ENCODE measurements at regions not wholly inside any gene's neighbourhood (a gene's known extent, or its start where the extent isn't known, plus 50 kb on each side); places are given as distances from the start of the nearest gene placed in this dataset.

- Histone ChIP-seq H3K27me3 (no peaks in the 10 kb centered on the region), H3K27ac (no peak overlapping the region), H3K36me3 (no peaks in the 10 kb centered on the region), H3K4me1 (no peaks in the 10 kb centered on the region), H3K4me2 (no peak overlapping the region), H2AFZ (replicated peaks) (no peak overlapping the region), H3K9ac (no peak overlapping the region), H4K20me1 (ENCODE audit: low read depth) (no peaks in the 10 kb centered on the region), H3K79me2 (ENCODE audit: low read depth) (no peaks in the 10 kb centered on the region), H3K9me3 (ENCODE audit: low read depth) (no peaks in the 10 kb centered on the region), H3K4me3 (no peak overlapping the region), H3F3A (ENCODE audit: low read depth) (no peaks in the 10 kb centered on the region)
- peaks cover 6% of the 10 kb centered on the region for H3K9me3 Mint-ChIP-seq
- peaks cover 5% of the 10 kb centered on the region for H3K27me3 Mint-ChIP-seq (ENCODE audit: insufficient read depth, low read depth)
- DNase-seq (ENCODE audit: low spot score), result no peak
- no peak overlapping the region for H3K4me3 Mint-ChIP-seq
- H3K27ac Mint-ChIP-seq, result no peak overlapping the region
- no peaks in the 10 kb centered on the region for H3K36me3 Mint-ChIP-seq
- TF ChIP-seq EZH2phosphoT487 (IDR thresholded peaks at IDR 0.05) (no peak), EZH2 (IDR thresholded peaks at IDR 0.05) (no peak), CTCF (IDR thresholded peaks at IDR 0.05) (no peak)
- no peaks in the 10 kb centered on the region for H3K4me1 Mint-ChIP-seq
Measured at GRCh38 chr3:159443266-159443665, 545.4 kb upstream of the IL12A start.

- no peak overlapping the region for H3K27ac Mint-ChIP-seq
- H3K27me3 Mint-ChIP-seq (ENCODE audit: insufficient read depth, low read depth), result peaks cover 3% of the 10 kb centered on the region
- Histone ChIP-seq H3F3A (ENCODE audit: low read depth) (no peaks in the 10 kb centered on the region), H3K4me2 (no peak overlapping the region), H3K9me3 (ENCODE audit: low read depth) (no peaks in the 10 kb centered on the region), H3K27ac (no peak overlapping the region), H2AFZ (replicated peaks) (no peak overlapping the region), H3K27me3 (no peaks in the 10 kb centered on the region), H4K20me1 (ENCODE audit: low read depth) (no peaks in the 10 kb centered on the region), H3K4me3 (no peak overlapping the region), H3K4me1 (no peaks in the 10 kb centered on the region), H3K36me3 (no peaks in the 10 kb centered on the region), H3K79me2 (ENCODE audit: low read depth) (no peaks in the 10 kb centered on the region), H3K9ac (no peak overlapping the region)
- DNase-seq (ENCODE audit: low spot score), result no peak
- H3K36me3 Mint-ChIP-seq, result no peaks in the 10 kb centered on the region
- no peak for TF ChIP-seq EZH2phosphoT487 (IDR thresholded peaks at IDR 0.05)
- TF ChIP-seq CTCF (IDR thresholded peaks at IDR 0.05), result no peak
- no peak for TF ChIP-seq EZH2 (IDR thresholded peaks at IDR 0.05)
- H3K4me3 Mint-ChIP-seq, result no peak overlapping the region
- no peaks in the 10 kb centered on the region for H3K4me1 Mint-ChIP-seq
- no peaks in the 10 kb centered on the region for H3K9me3 Mint-ChIP-seq
Measured at GRCh38 chr3:159447841-159448240, 540.8 kb upstream of the IL12A start.

- Histone ChIP-seq H3K27ac (no peak overlapping the region), H4K20me1 (ENCODE audit: low read depth) (no peaks in the 10 kb centered on the region), H3K4me1 (no peaks in the 10 kb centered on the region), H3K4me3 (no peak overlapping the region), H3F3A (ENCODE audit: low read depth) (no peaks in the 10 kb centered on the region), H3K36me3 (no peaks in the 10 kb centered on the region), H3K79me2 (ENCODE audit: low read depth) (no peaks in the 10 kb centered on the region), H2AFZ (replicated peaks) (no peak overlapping the region), H3K27me3 (no peaks in the 10 kb centered on the region), H3K4me2 (no peak overlapping the region), H3K9me3 (ENCODE audit: low read depth) (no peaks in the 10 kb centered on the region), H3K9ac (no peak overlapping the region)
- TF ChIP-seq CTCF (IDR thresholded peaks at IDR 0.05), result no peak
- no peak for DNase-seq (ENCODE audit: low spot score)
- Mint-ChIP-seq H3K9me3 (no peaks in the 10 kb centered on the region), H3K27me3 (ENCODE audit: insufficient read depth, low read depth) (peaks cover 3% of the 10 kb centered on the region), H3K4me3 (no peak overlapping the region), H3K27ac (no peak overlapping the region), H3K4me1 (no peaks in the 10 kb centered on the region), H3K36me3 (no peaks in the 10 kb centered on the region)
Measured at GRCh38 chr3:159448902-159449301, 539.7 kb upstream of the IL12A start.

GRCh38 chr3:159451067-159451466 lies 537.6 kb upstream of the IL12A start:
- no peaks in the 10 kb centered on the region for H3K4me1 Mint-ChIP-seq
- Histone ChIP-seq H3K36me3 (no peaks in the 10 kb centered on the region), H3K27me3 (no peaks in the 10 kb centered on the region), H3K27ac (no peak overlapping the region), H3F3A (ENCODE audit: low read depth) (no peaks in the 10 kb centered on the region), H3K4me1 (no peaks in the 10 kb centered on the region), H4K20me1 (ENCODE audit: low read depth) (no peaks in the 10 kb centered on the region), H3K9ac (no peak overlapping the region), H3K79me2 (ENCODE audit: low read depth) (no peaks in the 10 kb centered on the region), H2AFZ (replicated peaks) (no peak overlapping the region), H3K4me3 (no peak overlapping the region), H3K4me2 (no peak overlapping the region), H3K9me3 (ENCODE audit: low read depth) (no peaks in the 10 kb centered on the region)
- no peak for TF ChIP-seq EZH2 (IDR thresholded peaks at IDR 0.05)
- TF ChIP-seq CTCF (IDR thresholded peaks at IDR 0.05), result no peak
- no peak for TF ChIP-seq EZH2phosphoT487 (IDR thresholded peaks at IDR 0.05)
- H3K4me3 Mint-ChIP-seq, result no peak overlapping the region
- no peak for DNase-seq (ENCODE audit: low spot score)
- no peaks in the 10 kb centered on the region for H3K9me3 Mint-ChIP-seq
- H3K36me3 Mint-ChIP-seq, result no peaks in the 10 kb centered on the region
- peaks cover 3% of the 10 kb centered on the region for H3K27me3 Mint-ChIP-seq (ENCODE audit: insufficient read depth, low read depth)
- no peak overlapping the region for H3K27ac Mint-ChIP-seq
